ENCODE measurements at regions not wholly inside any gene's neighbourhood (a gene's known extent, or its start where the extent isn't known, plus 50 kb on each side); places are given as distances from the start of the nearest gene placed in this dataset.

GRCh38 chr12:88951860-88952561 is 371.7 kb upstream of the KITLG start:
- DNase-seq (ENCODE audit: low read depth) = no peak
- no peak for TF ChIP-seq CTCF (IDR thresholded peaks at IDR 0.05; ENCODE audit: insufficient read depth, low read depth, low read length, missing control alignments)
- no peak overlapping the region for H3K4me3 ChIP-seq (ENCODE audit: low read depth, low read length)

DNA sequence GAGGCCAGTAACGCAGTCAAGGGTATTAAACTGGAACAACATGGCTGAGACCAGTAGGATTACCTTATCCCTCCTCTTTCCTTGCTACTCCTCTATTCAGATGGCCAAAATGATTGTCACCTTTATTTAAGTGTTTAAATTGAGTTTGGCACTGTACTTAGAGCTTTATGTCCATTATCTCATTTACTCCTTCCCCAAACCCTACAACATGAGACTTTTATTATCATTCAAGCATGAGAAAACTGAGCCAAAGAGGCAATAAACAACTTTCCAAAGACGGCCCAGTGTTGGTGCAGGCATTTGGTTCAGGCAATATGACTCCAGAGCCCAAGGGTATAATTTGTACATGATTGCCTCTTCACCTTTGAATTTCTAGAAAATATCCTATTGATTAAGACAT is 370.9 kb upstream of the KITLG start:
- no peak for TF ChIP-seq CTCF (IDR thresholded peaks at IDR 0.05; ENCODE audit: insufficient read depth, low read depth, low read length, missing control alignments)
- no peak overlapping the region for H3K4me3 ChIP-seq (ENCODE audit: low read depth, low read length)
- DNase-seq (ENCODE audit: low read depth) = no peak

- TF ChIP-seq CTCF (IDR thresholded peaks at IDR 0.05; ENCODE audit: insufficient read depth, low read depth, low read length, missing control alignments) = no peak
- no peak for DNase-seq (ENCODE audit: low read depth)
- no peak overlapping the region for H3K4me3 ChIP-seq (ENCODE audit: low read depth, low read length)
Observed at GRCh38 chr12:88947486-88948043, 367.3 kb upstream of the KITLG start.

GRCh38 chr12:88946372-88946997 is 366.2 kb upstream of the KITLG start:
- TF ChIP-seq CTCF (IDR thresholded peaks at IDR 0.05; ENCODE audit: insufficient read depth, low read depth, low read length, missing control alignments) = peak; percentile 3
- H3K4me3 ChIP-seq (ENCODE audit: low read depth, low read length) = no peak overlapping the region
- DNase-seq (ENCODE audit: low read depth) = peak; percentile 48

- no peak overlapping the region for H3K4me3 ChIP-seq (ENCODE audit: low read depth, low read length)
- no peak for DNase-seq (ENCODE audit: low read depth)
- TF ChIP-seq CTCF (IDR thresholded peaks at IDR 0.05; ENCODE audit: insufficient read depth, low read depth, low read length, missing control alignments) = no peak
Observed at GRCh38 chr12:88945051-88945732, 364.9 kb upstream of the KITLG start.

DNA sequence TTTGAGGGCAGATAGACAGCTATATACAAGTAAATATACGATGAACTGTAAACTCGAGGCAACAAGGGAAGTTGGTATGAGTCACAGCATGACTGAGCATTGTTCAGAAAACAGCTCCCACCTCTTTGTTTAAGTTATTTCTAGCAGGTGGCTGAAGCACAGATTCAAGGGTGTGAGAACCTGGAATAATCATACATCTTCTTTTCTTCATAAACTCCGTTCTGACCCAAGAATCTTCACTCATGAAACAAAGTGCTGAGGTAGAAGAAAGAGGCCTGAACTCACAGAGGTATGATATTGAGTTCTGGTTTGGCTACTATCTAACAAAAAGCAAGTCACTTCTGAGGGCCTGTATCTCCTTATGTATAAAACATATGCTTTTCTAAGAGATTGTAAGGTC is 364.1 kb upstream of the KITLG start:
- TF ChIP-seq CTCF (IDR thresholded peaks at IDR 0.05; ENCODE audit: insufficient read depth, low read depth, low read length, missing control alignments) = no peak
- no peak overlapping the region for H3K4me3 ChIP-seq (ENCODE audit: low read depth, low read length)
- peak; percentile 9 for DNase-seq (ENCODE audit: low read depth)

Data from GM12865 (cell line).